NCI-H446 (cell line): ENCODE measurements at regions not wholly inside any gene's neighbourhood (a gene's known extent, or its start where the extent isn't known, plus 50 kb on each side); places are given as distances from the start of the nearest gene placed in this dataset.
"Not testable (repeated sequence)": the region's sequence is repeated elsewhere in the genome, so short reads cannot be mapped to it uniquely, and the experiment has no call there.

Source experiments
- DNase-seq, 2 experiments: peaks; one replicate each; lab custom pipeline; 2025; lab: John Stamatoyannopoulos, UW

GRCh38 chr3:176870451-176870850, 326.8 kb downstream of the TBL1XR1 start:
- no peak for DNase-seq

GRCh38 chr3:176867681-176868663, 329.3 kb downstream of the TBL1XR1 start:
- no peak for DNase-seq

- no peak for DNase-seq
These were observed 336.1 kb downstream of the TBL1XR1 start for GRCh38 chr3:176861137-176861536.

GRCh38 chr3:176856721-176857120, 340.6 kb downstream of the TBL1XR1 start:
- no peak for DNase-seq

GRCh38 chr3:176855901-176856486, 341.3 kb downstream of the TBL1XR1 start:
- DNase-seq: no peak

- no peak for DNase-seq
These were observed 342.1 kb downstream of the TBL1XR1 start for GRCh38 chr3:176855213-176855612.

- DNase-seq: no peak
These were observed 346.8 kb downstream of the TBL1XR1 start for GRCh38 chr3:176850498-176850897.

GRCh38 chr3:176848431-176849214, 348.7 kb downstream of the TBL1XR1 start:
- DNase-seq: no peak

- no peak for DNase-seq
These were observed 354.4 kb downstream of the TBL1XR1 start for GRCh38 chr3:176842914-176843313.

- DNase-seq: no peak
These were observed 356.5 kb downstream of the TBL1XR1 start for GRCh38 chr3:176840641-176841286.

GRCh38 chr3:176839901-176840300, 357.4 kb downstream of the TBL1XR1 start:
- DNase-seq: no peak

- peak in 1 of 2 experiments; percentile 10 for DNase-seq
These were observed 357.8 kb downstream of the TBL1XR1 start for GRCh38 chr3:176839466-176839865.

- not testable (repeated sequence) for DNase-seq
These were observed 370.0 kb downstream of the TBL1XR1 start for GRCh38 chr3:176827244-176827643.

GRCh38 chr3:176824811-176825210, 372.5 kb downstream of the TBL1XR1 start:
- DNase-seq: no peak

- DNase-seq: no peak
These were observed 376.5 kb downstream of the TBL1XR1 start for GRCh38 chr3:176820764-176821163.

- no peak for DNase-seq
These were observed 380.3 kb downstream of the TBL1XR1 start for GRCh38 chr3:176816937-176817336.

- peak; percentile 87 to 95 for DNase-seq
These were observed 383.0 kb downstream of the TBL1XR1 start for GRCh38 chr3:176814285-176814684.

- DNase-seq: no peak
These were observed 389.3 kb downstream of the TBL1XR1 start for GRCh38 chr3:176807938-176808337.

GRCh38 chr3:176799675-176800074, 397.6 kb downstream of the TBL1XR1 start:
- no peak for DNase-seq

- no peak for DNase-seq
These were observed 398.6 kb downstream of the TBL1XR1 start for GRCh38 chr3:176798680-176799079.

- DNase-seq: no peak
These were observed 400.9 kb downstream of the TBL1XR1 start for GRCh38 chr3:176796371-176796770.

GRCh38 chr3:176795891-176796290, 401.4 kb downstream of the TBL1XR1 start:
- DNase-seq: no peak
